Adrenal gland (tissue), 9 donors: ENCODE measurements at regions not wholly inside any gene's neighbourhood (a gene's known extent, or its start where the extent isn't known, plus 50 kb on each side); places are given as distances from the start of the nearest gene placed in this dataset.
"Not testable (repeated sequence)": the region's sequence is repeated elsewhere in the genome, so short reads cannot be mapped to it uniquely, and the experiment has no call there.

ENCODE experiments used
- DNase-seq, 7 donors: peaks; one replicate each; pipeline ENCODE4 v3.0.0-alpha.2; 2019 to 2020
- H3K27ac ChIP-seq, 5 donors: fragments of 200-600 bp; sonication (generic) in 4 of 5; 1 replicate in 3 of 5; 2 replicates in 2 of 5; pipeline versions ENCODE4 v1.5.1 to v1.8.0; 2016 to 2020; ENCODE audit warnings: mild to moderate bottlenecking in 1 of 5
- H3K27me3 ChIP-seq: fragments of 200-600 bp; 2 replicates; pipeline ENCODE4 v1.8.0; 2021
- H3K36me3 ChIP-seq, 2 donors: fragments of 200-600 bp; replicated peaks in 1 of 2; 1 replicate in 1 of 2; 2 replicates in 1 of 2; pipeline versions ENCODE4 v1.5.1 to v1.8.0; 2018 to 2022
- H3K4me1 ChIP-seq, 2 donors: fragments of 200-600 bp; replicated peaks in 1 of 2; 1 replicate in 1 of 2; 2 replicates in 1 of 2; pipeline versions ENCODE4 v1.5.1 to v1.8.0; 2018 to 2021
- H3K4me3 ChIP-seq, 4 donors: fragments of 200-600 bp; sonication (generic) in 3 of 4; one replicate each; pipeline ENCODE4 v1.5.1; 2016 to 2018
- H3K9me3 ChIP-seq, 3 donors: fragments of 200-600 bp; sonication (generic) in 1 of 3; replicated peaks in 1 of 3; 1 replicate in 2 of 3; 2 replicates in 1 of 3; pipeline versions ENCODE4 v1.5.1 to v1.8.0; 2016 to 2021
- CTCF ChIP-seq, 6 experiments: fragments of 450-650 bp in 4 of 6; fragments of 200-600 bp in 2 of 6; sonication (generic) in 1 of 6; IDR thresholded peaks; 1 replicate in 5 of 6; 2 replicates in 1 of 6; pipeline versions ENCODE4 v1.5.1 to v1.8.0; 2016 to 2021; ENCODE audit warnings: antibody characterized with exemption in 6 of 6, mild to moderate bottlenecking in 2 of 6, moderate library complexity in 1 of 6
- POLR2A ChIP-seq, 2 donors: fragments of 450-650 bp; IDR thresholded peaks; one replicate each; pipeline ENCODE4 v1.6.1; 2017; ENCODE audit warnings: antibody characterized with exemption in 2 of 2, mild to moderate bottlenecking in 2 of 2, moderate library complexity in 1 of 2
- WGBS, 4 donors: extraction: QIAGEN DNeasy Blood & Tissue Kit in 2 of 4; methylation state at CpG; one replicate each; pipeline versions ENCODE4 v1.1.5 to v1.1.7; 2013 to 2017; 5-methylcytosine and 5-hydroxymethylcytosine counted together
- intact Hi-C, 2 donors: fragments of 100-400 bp; cut with DNase I; formaldehyde crosslinking; loops; one replicate each; pipeline versions ENCODE4 v1.14.1 to v1.15.0; 2022 to 2023
- donor health status: healthy with polysubstance abuse.
- donor health status: Bipolar disorder and iron deficiency.
- donor health status: DM: yes; HTN: yes; CAD: no.
- donor health status: DM: no; HTN: no; CAD: no.
- donor health status: DM: no; HTN: no; CAD: no.

- intact Hi-C loops: no loop called here
- Histone ChIP-seq H3K4me1 (no peaks in the 10 kb centered on the region), H3K27ac (peak overlapping the region in 2 of 5 donors; percentile 49 to 73)
These were observed 194.8 kb upstream of the ZNF32 start for GRCh38 chr10:43843321-43844101.

GRCh38 chr10:43842496-43842895, 193.8 kb upstream of the ZNF32 start:
- no peaks in the 10 kb centered on the region for H3K4me1 ChIP-seq
- H3K9me3 ChIP-seq: no peaks in the 10 kb centered on the region
- H3K27ac ChIP-seq: peak overlapping the region in 1 of 5 donors; percentile 73
- DNase-seq: no peak
- H3K36me3 ChIP-seq: no peaks in the 10 kb centered on the region
- H3K4me3 ChIP-seq: no peak overlapping the region
- 71 to 79% (median 76%) methylated on average over 9 of the region's 9 CpGs for WGBS, 4 donors
- H3K27me3 ChIP-seq: peaks cover 3% of the 10 kb centered on the region
- intact Hi-C loops: no loop called here
- TF ChIP-seq POLR2A (IDR thresholded peaks at IDR 0.05) (no peak), CTCF (IDR thresholded peaks at IDR 0.05) (no peak)

More at GRCh38 chr10:43843321-43844101, 194.8 kb upstream of the ZNF32 start:
- no peak overlapping the region for H3K4me3 ChIP-seq
- H3K36me3 ChIP-seq: no peaks in the 10 kb centered on the region
- H3K9me3 ChIP-seq: no peaks in the 10 kb centered on the region
- H3K27me3 ChIP-seq: peaks cover 3% of the 10 kb centered on the region
- DNase-seq: peak in 2 of 7 donors; percentile 29 to 33
- no peak for TF ChIP-seq CTCF (IDR thresholded peaks at IDR 0.05)
- TF ChIP-seq POLR2A (IDR thresholded peaks at IDR 0.05): no peak
- WGBS, 4 donors: 61 to 74% (median 72%) methylated on average over 9 of the region's 9 CpGs

- H3K36me3 ChIP-seq: no peaks in the 10 kb centered on the region
- TF ChIP-seq POLR2A (IDR thresholded peaks at IDR 0.05) (no peak), CTCF (IDR thresholded peaks at IDR 0.05) (no peak)
- no peak overlapping the region for H3K4me3 ChIP-seq
- no peak overlapping the region for H3K27ac ChIP-seq
- peaks cover 3% of the 10 kb centered on the region for H3K27me3 ChIP-seq
- 69 to 79% (median 76%) methylated on average over 5 to 6 of the region's 6 CpGs for WGBS, 4 donors
- H3K9me3 ChIP-seq: no peaks in the 10 kb centered on the region
- DNase-seq: no peak
- H3K4me1 ChIP-seq: no peaks in the 10 kb centered on the region
- intact Hi-C loops: no loop called here
These were observed 193.4 kb upstream of the ZNF32 start for GRCh38 chr10:43842072-43842471.

- 50 to 61% (median 54%) methylated on average over 2 to 3 of the region's 3 CpGs for WGBS, 4 donors
- H3K9me3 ChIP-seq: no peaks in the 10 kb centered on the region
- intact Hi-C loops: no loop called here
- DNase-seq: no peak
- H3K27ac ChIP-seq: no peak overlapping the region
- H3K36me3 ChIP-seq: no peaks in the 10 kb centered on the region
- H3K4me3 ChIP-seq: no peak overlapping the region
- peaks cover 3% of the 10 kb centered on the region for H3K27me3 ChIP-seq
- no peaks in the 10 kb centered on the region for H3K4me1 ChIP-seq
- no peak for TF ChIP-seq CTCF (IDR thresholded peaks at IDR 0.05)
- TF ChIP-seq POLR2A (IDR thresholded peaks at IDR 0.05): no peak
These were observed 191.3 kb upstream of the ZNF32 start for GRCh38 chr10:43839973-43840372.

- H3K27me3 ChIP-seq, H3K9me3 ChIP-seq, H3K27ac ChIP-seq, H3K36me3 ChIP-seq, H3K4me1 ChIP-seq, H3K4me3 ChIP-seq, intact Hi-C loops, DNase-seq: not testable (repeated sequence)
- WGBS, 4 donors: 47 to 57% (median 50%) methylated on average over 2 of the region's 2 CpGs
These were observed 186.1 kb upstream of the ZNF32 start for GRCh38 chr10:43834751-43835150.
